ENCODE measurements at regions not wholly inside any gene's neighbourhood (a gene's known extent, or its start where the extent isn't known, plus 50 kb on each side); places are given as distances from the start of the nearest gene placed in this dataset.

DNA sequence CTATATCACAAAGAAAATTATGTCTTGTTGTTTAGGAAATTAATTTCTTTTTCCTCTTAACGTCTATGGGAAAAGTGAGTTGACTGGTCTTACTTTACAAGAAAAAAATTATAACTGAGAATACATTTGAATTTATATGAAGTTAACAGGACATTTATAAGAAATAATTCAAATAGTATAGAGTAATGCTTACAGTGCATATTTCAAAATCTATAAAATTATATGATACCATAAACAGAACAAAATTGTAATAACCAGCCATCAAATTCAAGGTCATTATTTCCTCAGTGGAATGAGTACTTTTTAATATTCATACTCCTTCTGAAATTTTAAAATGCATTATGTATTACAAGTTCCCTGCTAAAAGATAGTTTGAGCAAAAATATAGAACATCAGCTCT lies 884.5 kb downstream of the TECRL start:
- no CpG with 5 or more reads among the region's 1 CpG for WGBS (ENCODE audit: insufficient coverage)
- ChIA-PET CTCF (no interaction called here), POLR2A (no interaction called here)
- H3K27ac Mint-ChIP-seq: no peak overlapping the region
- H3K27me3 Mint-ChIP-seq: no peaks in the 10 kb centered on the region
- no peak overlapping the region for H3K4me3 Mint-ChIP-seq
- no peaks in the 10 kb centered on the region for H3K4me1 Mint-ChIP-seq
- no peaks in the 10 kb centered on the region for H3K4me1 ChIP-seq (ENCODE audit: control insufficient read depth in 1 of 2, extremely low read depth in 1 of 2, insufficient read depth in 2 of 2, low read length in 2 of 2)
- no peaks in the 10 kb centered on the region for H3K36me3 ChIP-seq (ENCODE audit: control insufficient read depth in 2 of 2, extremely low read depth in 1 of 2, insufficient read depth in 1 of 2, low read length in 1 of 2)
- H3K9me3 ChIP-seq: no peaks in the 10 kb centered on the region
- H3K27ac ChIP-seq (ENCODE audit: low read length): no peak overlapping the region
- DNase-seq (no peak), ATAC-seq (replicated peaks in 1 of 4) (no peak)
- no peaks in the 10 kb centered on the region for H3K27me3 ChIP-seq (replicated peaks in 1 of 2; ENCODE audit: control insufficient read depth in 2 of 2, extremely low read depth in 1 of 2, insufficient read depth in 2 of 2, low read length in 1 of 2)
- no peaks in the 10 kb centered on the region for H3K36me3 Mint-ChIP-seq
- H3K4me3 ChIP-seq (ENCODE audit: control insufficient read depth in 1 of 2, extremely low read depth in 1 of 2, low read length in 1 of 2): no peak overlapping the region
- H3K9me3 Mint-ChIP-seq: peaks cover 10 to 17% (median 16%) of the 10 kb centered on the region in 3 donors

DNA sequence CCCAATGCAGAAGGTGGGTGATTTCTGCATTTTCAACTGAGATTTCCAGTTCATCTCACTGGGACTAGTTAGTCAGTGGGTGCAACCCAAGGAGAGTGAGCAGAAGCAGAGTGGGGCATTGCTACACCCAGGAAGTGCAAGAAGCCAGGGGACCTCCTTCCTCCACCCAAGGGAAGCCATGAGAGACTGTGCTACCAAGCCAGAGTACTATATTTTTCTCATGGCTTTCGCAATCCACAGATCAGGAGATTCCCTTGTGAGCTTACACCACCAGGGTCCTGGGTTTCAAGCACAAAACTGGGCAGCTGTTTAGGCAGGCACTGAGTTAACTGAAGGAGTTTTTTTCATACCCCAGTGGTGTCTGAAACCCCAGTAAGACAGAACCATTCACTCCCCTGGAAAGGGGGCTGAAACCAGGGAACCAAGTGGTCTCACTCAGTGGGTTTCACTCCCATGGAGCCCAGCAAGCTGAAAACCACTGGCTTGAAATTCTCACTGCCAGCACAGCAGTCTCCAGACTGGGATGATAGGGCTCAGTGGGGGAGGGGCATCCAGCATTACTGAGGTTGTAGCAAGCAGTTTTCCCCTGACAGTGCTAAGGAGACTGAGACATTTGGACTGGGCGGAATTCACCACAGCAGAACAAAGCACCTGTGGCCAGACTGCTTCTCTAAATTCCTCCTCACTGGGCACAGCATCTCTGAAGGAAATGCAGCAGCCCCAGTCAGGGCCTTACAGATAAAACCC lies 903.4 kb downstream of the TECRL start:
- H3K36me3 ChIP-seq (ENCODE audit: control insufficient read depth in 2 of 2, extremely low read depth in 1 of 2, insufficient read depth in 1 of 2, low read length in 1 of 2): no peaks in the 10 kb centered on the region
- Mint-ChIP-seq H3K4me1 (no peaks in the 10 kb centered on the region), H3K36me3 (no peaks in the 10 kb centered on the region), H3K27me3 (no peaks in the 10 kb centered on the region), H3K9me3 (peaks cover 22 to 47% (median 28%) of the 10 kb centered on the region in 3 donors), H3K27ac (no peak overlapping the region), H3K4me3 (no peak overlapping the region)
- H3K27me3 ChIP-seq (replicated peaks in 1 of 2; ENCODE audit: control insufficient read depth in 2 of 2, extremely low read depth in 1 of 2, insufficient read depth in 2 of 2, low read length in 1 of 2): no peaks in the 10 kb centered on the region
- peaks cover 3% of the 10 kb centered on the region for H3K9me3 ChIP-seq
- ChIA-PET CTCF (no interaction called here), POLR2A (no interaction called here)
- WGBS (ENCODE audit: insufficient coverage): 70% methylated on average over 2 of the region's 2 CpGs
- DNase-seq (no peak), ATAC-seq (replicated peaks in 1 of 4) (no peak)
- no peak overlapping the region for H3K4me3 ChIP-seq (ENCODE audit: control insufficient read depth in 1 of 2, extremely low read depth in 1 of 2, low read length in 1 of 2)
- no peaks in the 10 kb centered on the region for H3K4me1 ChIP-seq (ENCODE audit: control insufficient read depth in 1 of 2, extremely low read depth in 1 of 2, insufficient read depth in 2 of 2, low read length in 2 of 2)
- H3K27ac ChIP-seq (ENCODE audit: low read length): no peak overlapping the region

DNA sequence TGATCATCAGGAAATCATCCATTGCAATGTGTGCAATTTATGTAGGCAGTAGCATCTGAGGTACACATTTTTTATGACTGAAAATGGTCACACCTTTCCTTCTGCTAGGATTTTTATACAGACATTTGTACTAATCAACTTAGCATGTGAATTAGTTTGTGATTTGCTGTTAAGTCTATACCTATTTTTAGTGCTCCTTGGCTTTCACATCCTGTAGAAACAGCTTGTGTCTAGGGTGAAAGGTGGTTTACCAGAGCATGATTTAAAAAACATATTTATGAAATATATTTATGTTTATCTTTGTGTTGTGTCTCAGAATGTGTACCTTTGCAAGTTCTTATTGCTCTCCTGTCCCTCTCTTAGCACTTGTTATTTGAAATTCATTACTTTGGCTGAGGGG lies 916.0 kb downstream of the TECRL start:
- Histone ChIP-seq H3K36me3 (ENCODE audit: control insufficient read depth in 2 of 2, extremely low read depth in 1 of 2, insufficient read depth in 1 of 2, low read length in 1 of 2) (no peaks in the 10 kb centered on the region), H3K27ac (ENCODE audit: low read length) (no peak overlapping the region), H3K9me3 (peaks cover 2% of the 10 kb centered on the region), H3K4me1 (ENCODE audit: control insufficient read depth in 1 of 2, extremely low read depth in 1 of 2, insufficient read depth in 2 of 2, low read length in 2 of 2) (no peaks in the 10 kb centered on the region), H3K27me3 (replicated peaks in 1 of 2; ENCODE audit: control insufficient read depth in 2 of 2, extremely low read depth in 1 of 2, insufficient read depth in 2 of 2, low read length in 1 of 2) (no peaks in the 10 kb centered on the region), H3K4me3 (ENCODE audit: control insufficient read depth in 1 of 2, extremely low read depth in 1 of 2, low read length in 1 of 2) (no peak overlapping the region)
- ChIA-PET POLR2A (no interaction called here), CTCF (no interaction called here)
- no peaks in the 10 kb centered on the region for H3K36me3 Mint-ChIP-seq
- ATAC-seq (replicated peaks in 1 of 4) (no peak), DNase-seq (no peak)
- no peaks in the 10 kb centered on the region for H3K4me1 Mint-ChIP-seq
- H3K4me3 Mint-ChIP-seq: no peak overlapping the region
- H3K27ac Mint-ChIP-seq: no peak overlapping the region
- H3K27me3 Mint-ChIP-seq: no peaks in the 10 kb centered on the region
- H3K9me3 Mint-ChIP-seq: peaks cover 8 to 41% (median 30%) of the 10 kb centered on the region in 3 donors

DNA sequence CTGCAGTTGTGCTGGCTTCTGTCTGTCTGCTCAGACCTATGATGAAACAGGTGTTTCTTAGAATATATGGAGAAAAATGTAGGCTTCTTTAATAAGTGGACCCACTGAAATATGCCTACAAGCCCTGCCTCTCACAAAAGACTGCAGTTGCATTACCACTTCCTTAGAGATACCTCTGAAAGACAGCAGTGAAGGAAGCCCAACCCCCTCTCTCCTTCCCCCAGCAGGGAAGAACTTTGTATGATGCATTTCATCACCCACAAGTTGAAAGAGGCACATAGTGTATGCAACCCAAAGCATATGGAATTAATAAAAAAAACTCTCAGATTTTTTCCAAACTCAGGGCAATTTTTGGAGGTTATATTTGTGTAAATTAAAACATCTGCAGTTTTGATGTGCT lies 916.7 kb downstream of the TECRL start:
- ChIA-PET CTCF (no interaction called here), POLR2A (no interaction called here)
- H3K4me1 ChIP-seq (ENCODE audit: control insufficient read depth in 1 of 2, extremely low read depth in 1 of 2, insufficient read depth in 2 of 2, low read length in 2 of 2): no peaks in the 10 kb centered on the region
- no peak overlapping the region for H3K4me3 ChIP-seq (ENCODE audit: control insufficient read depth in 1 of 2, extremely low read depth in 1 of 2, low read length in 1 of 2)
- no peaks in the 10 kb centered on the region for H3K36me3 ChIP-seq (ENCODE audit: control insufficient read depth in 2 of 2, extremely low read depth in 1 of 2, insufficient read depth in 1 of 2, low read length in 1 of 2)
- ATAC-seq (replicated peaks in 1 of 4) (no peak), DNase-seq (no peak)
- Mint-ChIP-seq H3K27me3 (no peaks in the 10 kb centered on the region), H3K4me1 (no peaks in the 10 kb centered on the region), H3K9me3 (peaks cover 8 to 40% (median 23%) of the 10 kb centered on the region in 3 donors), H3K36me3 (no peaks in the 10 kb centered on the region), H3K4me3 (no peak overlapping the region), H3K27ac (no peak overlapping the region)
- no peaks in the 10 kb centered on the region for H3K27me3 ChIP-seq (replicated peaks in 1 of 2; ENCODE audit: control insufficient read depth in 2 of 2, extremely low read depth in 1 of 2, insufficient read depth in 2 of 2, low read length in 1 of 2)
- no peak overlapping the region for H3K27ac ChIP-seq (ENCODE audit: low read length)
- peaks cover 2% of the 10 kb centered on the region for H3K9me3 ChIP-seq

DNA sequence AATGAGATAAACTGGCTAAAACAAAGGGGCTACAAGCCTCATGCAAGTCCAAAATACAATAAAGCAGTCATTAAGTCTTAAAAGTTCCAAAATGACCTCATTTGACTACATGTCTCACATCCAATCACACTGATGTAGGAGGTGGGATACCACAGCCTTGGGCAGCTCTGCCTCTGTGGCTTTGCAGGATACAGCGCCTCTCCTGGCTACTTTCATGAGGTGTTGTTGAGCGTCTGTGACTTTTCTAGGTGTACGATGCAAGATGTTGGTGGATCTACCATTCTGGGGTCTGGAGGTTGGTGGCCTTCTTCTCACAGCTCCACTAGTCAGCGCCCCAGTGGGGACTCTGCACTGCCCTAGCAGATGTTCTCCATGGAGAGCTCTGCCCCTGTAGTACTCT lies 944.9 kb downstream of the TECRL start:
- Mint-ChIP-seq H3K27ac (no peak overlapping the region), H3K36me3 (no peaks in the 10 kb centered on the region), H3K4me3 (no peak overlapping the region), H3K9me3 (peaks cover 13 to 33% (median 28%) of the 10 kb centered on the region in 3 donors), H3K4me1 (no peaks in the 10 kb centered on the region), H3K27me3 (no peaks in the 10 kb centered on the region)
- Histone ChIP-seq H3K27me3 (replicated peaks in 1 of 2; ENCODE audit: control insufficient read depth in 2 of 2, extremely low read depth in 1 of 2, insufficient read depth in 2 of 2, low read length in 1 of 2) (no peaks in the 10 kb centered on the region), H3K9me3 (no peaks in the 10 kb centered on the region), H3K4me3 (ENCODE audit: control insufficient read depth in 1 of 2, extremely low read depth in 1 of 2, low read length in 1 of 2) (no peak overlapping the region), H3K36me3 (ENCODE audit: control insufficient read depth in 2 of 2, extremely low read depth in 1 of 2, insufficient read depth in 1 of 2, low read length in 1 of 2) (no peaks in the 10 kb centered on the region), H3K27ac (ENCODE audit: low read length) (no peak overlapping the region), H3K4me1 (ENCODE audit: control insufficient read depth in 1 of 2, extremely low read depth in 1 of 2, insufficient read depth in 2 of 2, low read length in 2 of 2) (no peaks in the 10 kb centered on the region)
- ATAC-seq (replicated peaks in 1 of 4): no peak
- CTCF ChIA-PET: no interaction called here
- POLR2A ChIA-PET: no interaction called here
- WGBS (ENCODE audit: insufficient coverage): no CpG with 5 or more reads among the region's 4 CpGs
- no peak for DNase-seq

DNA sequence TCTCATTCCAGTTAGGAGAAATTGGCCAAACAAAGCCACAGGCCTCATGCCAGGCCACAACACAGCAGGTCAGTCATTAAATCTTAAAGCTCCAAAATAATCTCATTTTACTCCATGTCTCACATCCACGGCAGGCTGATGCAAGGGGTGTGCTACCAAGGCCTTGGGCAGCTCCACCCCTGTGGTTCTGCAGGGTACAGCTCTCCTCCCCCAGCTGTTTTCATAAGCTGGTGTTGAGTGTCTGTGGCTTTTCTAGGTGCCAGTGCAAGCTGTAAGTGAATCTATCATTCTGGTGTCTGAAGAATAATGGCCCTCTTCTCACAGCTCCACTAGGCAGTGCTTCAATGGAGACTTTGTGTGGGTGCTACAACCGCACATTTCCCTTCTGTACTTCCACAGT lies 949.2 kb downstream of the TECRL start:
- Mint-ChIP-seq H3K4me1 (no peaks in the 10 kb centered on the region), H3K4me3 (no peak overlapping the region), H3K36me3 (no peaks in the 10 kb centered on the region), H3K9me3 (peaks cover 12 to 27% (median 18%) of the 10 kb centered on the region in 3 donors), H3K27me3 (no peaks in the 10 kb centered on the region), H3K27ac (no peak overlapping the region)
- Histone ChIP-seq H3K27me3 (replicated peaks in 1 of 2; ENCODE audit: control insufficient read depth in 2 of 2, extremely low read depth in 1 of 2, insufficient read depth in 2 of 2, low read length in 1 of 2) (no peaks in the 10 kb centered on the region), H3K27ac (ENCODE audit: low read length) (no peak overlapping the region), H3K4me1 (ENCODE audit: control insufficient read depth in 1 of 2, extremely low read depth in 1 of 2, insufficient read depth in 2 of 2, low read length in 2 of 2) (no peaks in the 10 kb centered on the region), H3K36me3 (ENCODE audit: control insufficient read depth in 2 of 2, extremely low read depth in 1 of 2, insufficient read depth in 1 of 2, low read length in 1 of 2) (no peaks in the 10 kb centered on the region), H3K9me3 (no peaks in the 10 kb centered on the region), H3K4me3 (ENCODE audit: control insufficient read depth in 1 of 2, extremely low read depth in 1 of 2, low read length in 1 of 2) (no peak overlapping the region)
- DNase-seq: no peak
- ATAC-seq (replicated peaks in 1 of 4): peak in 1 of 4 experiments; percentile 31
- ChIA-PET POLR2A (interaction anchor here in 1 of 2 donors (0.6 kb wide), 1 partner anchor 20 kb away, joined by 5 read pairs; no protein-coding TSS in a partner anchor), CTCF (no interaction called here)
- WGBS (ENCODE audit: insufficient coverage): 88% methylated on average over 1 of the region's 2 CpGs

DNA sequence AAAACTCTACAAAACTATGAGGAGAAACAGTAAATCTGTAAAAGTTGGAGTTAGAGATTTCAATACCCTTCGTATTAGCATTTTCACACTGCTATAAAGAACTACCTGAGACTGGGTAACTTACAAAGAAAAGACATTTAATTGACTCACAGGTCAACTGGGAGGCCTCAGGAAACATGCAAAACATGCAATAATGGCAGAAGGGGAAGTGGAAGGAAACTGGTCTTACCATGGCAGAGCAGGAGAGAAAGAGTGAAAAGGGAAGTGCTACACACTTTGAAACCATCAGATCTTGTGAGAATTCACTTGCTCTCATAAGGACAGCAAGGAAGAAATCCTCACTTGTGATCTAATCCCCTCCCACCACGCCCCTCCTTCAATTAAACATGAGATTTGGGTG lies 949.9 kb downstream of the TECRL start:
- Mint-ChIP-seq H3K27me3 (no peaks in the 10 kb centered on the region), H3K9me3 (peaks cover 11 to 26% (median 18%) of the 10 kb centered on the region in 3 donors), H3K27ac (no peak overlapping the region), H3K4me1 (no peaks in the 10 kb centered on the region), H3K4me3 (no peak overlapping the region), H3K36me3 (no peaks in the 10 kb centered on the region)
- Histone ChIP-seq H3K27me3 (replicated peaks in 1 of 2; ENCODE audit: control insufficient read depth in 2 of 2, extremely low read depth in 1 of 2, insufficient read depth in 2 of 2, low read length in 1 of 2) (no peaks in the 10 kb centered on the region), H3K36me3 (ENCODE audit: control insufficient read depth in 2 of 2, extremely low read depth in 1 of 2, insufficient read depth in 1 of 2, low read length in 1 of 2) (no peaks in the 10 kb centered on the region), H3K4me1 (ENCODE audit: control insufficient read depth in 1 of 2, extremely low read depth in 1 of 2, insufficient read depth in 2 of 2, low read length in 2 of 2) (no peaks in the 10 kb centered on the region), H3K27ac (ENCODE audit: low read length) (no peak overlapping the region), H3K9me3 (no peaks in the 10 kb centered on the region), H3K4me3 (ENCODE audit: control insufficient read depth in 1 of 2, extremely low read depth in 1 of 2, low read length in 1 of 2) (no peak overlapping the region)
- no CpG with 5 or more reads among the region's 2 CpGs for WGBS (ENCODE audit: insufficient coverage)
- no peak for DNase-seq
- POLR2A ChIA-PET: no interaction called here
- CTCF ChIA-PET: no interaction called here
- no peak for ATAC-seq (replicated peaks in 1 of 4)
